DMS114 treated with DMSO at 0.1 percent for 48 hours (cell line): ENCODE measurements at regions not wholly inside any gene's neighbourhood (a gene's known extent, or its start where the extent isn't known, plus 50 kb on each side); places are given as distances from the start of the nearest gene placed in this dataset.

Experiments
- DNase-seq: peaks from one replicate; lab custom pipeline; 2025; ENCODE audit not compliant: unreplicated experiment; lab: John Stamatoyannopoulos, UW

DNA sequence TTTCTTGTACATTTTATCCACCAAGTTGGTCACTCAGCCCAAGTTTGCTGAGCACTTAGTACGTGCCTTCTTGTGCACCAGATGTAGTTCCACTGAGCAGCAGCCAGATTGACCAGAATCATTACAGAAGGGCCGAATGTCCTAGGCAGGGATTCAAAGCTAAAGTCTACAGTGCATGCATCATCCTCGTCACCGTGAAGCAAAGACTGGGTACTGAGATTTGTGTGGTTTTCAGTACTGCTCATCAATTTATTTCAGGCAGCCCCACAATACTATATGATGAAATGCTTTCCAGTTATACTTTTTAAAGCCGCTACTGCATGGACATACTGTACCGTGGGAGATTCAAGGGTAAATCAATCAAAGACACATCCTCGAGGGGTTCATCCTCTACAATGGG is 227.0 kb downstream of the ARRDC4 start:
- no peak for DNase-seq

DNA sequence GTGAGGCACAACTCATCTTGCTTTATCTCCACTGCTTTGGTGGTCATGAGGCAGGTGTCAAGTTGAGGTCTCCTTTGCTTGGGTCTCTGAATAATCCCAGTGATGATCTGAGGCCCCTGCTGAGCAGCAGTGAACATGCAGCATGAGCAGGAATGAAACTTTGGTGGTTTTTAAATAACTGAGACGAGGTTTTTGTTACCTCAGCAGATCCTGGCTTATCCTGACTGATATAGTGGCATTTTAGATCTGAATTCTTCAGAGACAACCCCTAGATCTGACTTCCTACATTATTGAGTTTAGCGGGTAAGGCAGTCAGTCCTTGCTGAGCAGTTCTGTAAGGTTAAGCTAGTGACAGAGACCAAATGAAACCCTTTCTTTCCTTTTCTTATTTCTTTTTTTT is 230.4 kb downstream of the ARRDC4 start:
- no peak for DNase-seq

DNA sequence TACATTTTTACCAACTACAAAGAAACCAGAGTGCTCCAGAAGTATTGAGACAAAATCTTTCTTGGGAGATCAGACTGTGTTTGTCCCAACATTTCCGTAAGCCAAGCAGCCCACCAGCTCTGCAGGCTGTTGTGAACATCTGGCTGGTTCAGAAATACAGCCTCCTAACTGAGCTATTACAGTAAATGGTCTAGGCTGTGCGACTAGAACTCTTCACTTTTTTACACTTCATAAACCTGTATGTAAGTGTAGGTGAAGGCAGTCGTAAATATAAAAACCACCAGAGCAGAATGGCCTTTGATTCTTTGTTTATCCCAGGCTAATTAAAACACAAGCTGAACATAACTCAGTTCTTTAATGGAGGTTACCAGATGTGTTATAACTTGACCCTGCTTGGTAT is 235.3 kb downstream of the ARRDC4 start:
- no peak for DNase-seq

DNA sequence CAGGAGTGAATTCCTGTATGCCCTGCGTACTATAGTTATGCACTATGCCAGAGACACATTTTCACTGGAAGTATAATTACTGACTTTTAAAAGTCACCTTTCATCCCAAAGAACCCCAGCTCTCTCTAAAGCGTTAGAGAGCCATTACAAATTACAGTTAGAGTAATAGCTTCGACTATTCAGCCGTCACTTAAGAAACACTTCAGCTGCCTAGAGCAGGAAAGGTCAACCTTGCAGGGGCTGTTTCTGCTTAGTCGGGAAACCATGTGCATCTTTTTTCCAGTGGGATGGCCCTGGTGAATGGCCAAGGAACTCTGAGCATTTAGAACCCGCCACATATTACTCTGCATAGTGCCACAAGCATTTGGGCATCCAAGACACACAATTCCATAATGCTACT is 235.9 kb downstream of the ARRDC4 start:
- DNase-seq, result no peak

DNA sequence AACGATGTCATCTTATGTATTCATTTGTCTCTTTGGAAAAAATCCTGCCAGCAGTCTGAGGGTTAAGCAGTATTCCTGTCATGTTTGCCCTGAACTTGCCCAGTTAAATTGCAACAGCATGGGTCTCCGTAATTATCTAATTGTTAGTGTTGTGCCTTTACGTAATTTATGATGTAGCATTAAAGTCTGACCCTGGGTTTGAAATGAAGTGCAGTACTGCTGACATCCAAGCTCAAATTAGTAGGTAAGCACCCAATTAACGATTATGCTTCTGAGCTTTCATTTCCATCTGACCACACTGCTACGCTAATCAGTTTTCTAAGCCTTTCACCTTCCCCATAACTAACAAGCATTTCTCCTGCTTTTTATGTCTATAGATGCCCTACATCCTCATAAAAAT is 241.8 kb downstream of the ARRDC4 start:
- DNase-seq, result no peak

DNA sequence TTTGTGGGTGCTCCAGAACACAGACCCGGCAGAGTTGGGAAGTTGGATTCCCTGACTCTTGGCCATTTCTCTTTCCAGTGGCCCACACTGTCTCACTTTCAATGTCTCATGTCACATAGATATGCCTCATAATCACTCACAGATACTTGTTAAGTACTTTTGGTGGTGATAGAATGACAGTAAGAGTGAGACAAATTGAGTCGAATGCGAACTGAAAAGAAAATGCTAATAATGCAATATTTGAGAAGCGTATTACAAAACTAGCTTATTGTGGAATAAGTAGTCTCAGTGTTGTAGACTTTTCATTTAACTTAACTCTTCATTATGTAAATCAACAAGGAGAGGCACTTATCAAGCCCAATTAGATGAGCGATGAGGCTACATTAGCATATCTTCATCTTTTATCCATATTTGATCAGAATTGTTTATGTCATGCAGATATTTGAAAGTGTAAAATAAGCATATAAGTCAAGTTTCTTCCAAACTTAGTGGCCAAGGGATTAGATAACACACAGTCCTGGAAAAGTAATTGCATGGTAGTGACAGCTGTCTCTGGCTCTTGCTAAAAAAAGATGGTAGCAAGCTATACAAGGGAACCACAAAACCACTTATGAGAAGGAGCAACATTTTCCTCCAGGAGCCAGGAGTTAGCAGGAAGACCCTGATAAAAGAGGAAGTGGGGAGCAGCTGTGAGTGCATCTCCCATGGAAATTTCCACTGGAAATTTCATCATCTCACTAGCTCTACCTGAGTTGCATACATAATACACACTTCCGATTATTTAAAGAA is 243.6 kb downstream of the ARRDC4 start:
- no peak for DNase-seq

DNA sequence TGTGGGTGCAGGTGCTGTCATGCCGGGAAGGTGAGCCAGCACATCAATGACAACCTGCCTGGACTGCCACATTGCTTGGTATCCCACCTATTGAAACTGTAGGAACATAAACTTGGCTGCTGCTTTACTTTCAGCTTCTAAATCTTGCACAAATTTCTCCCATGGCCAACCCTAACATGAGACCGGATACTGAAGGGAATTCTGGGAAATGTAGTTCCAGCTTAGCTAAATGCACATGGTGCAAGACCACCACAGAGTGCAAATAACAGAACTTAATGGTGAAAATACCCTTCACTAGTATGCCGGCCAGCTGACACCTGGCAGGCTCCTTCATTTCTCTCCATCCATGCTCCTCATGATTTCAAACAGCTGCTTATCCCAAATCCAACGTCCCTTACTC is 247.4 kb downstream of the ARRDC4 start:
- DNase-seq, result no peak

DNA sequence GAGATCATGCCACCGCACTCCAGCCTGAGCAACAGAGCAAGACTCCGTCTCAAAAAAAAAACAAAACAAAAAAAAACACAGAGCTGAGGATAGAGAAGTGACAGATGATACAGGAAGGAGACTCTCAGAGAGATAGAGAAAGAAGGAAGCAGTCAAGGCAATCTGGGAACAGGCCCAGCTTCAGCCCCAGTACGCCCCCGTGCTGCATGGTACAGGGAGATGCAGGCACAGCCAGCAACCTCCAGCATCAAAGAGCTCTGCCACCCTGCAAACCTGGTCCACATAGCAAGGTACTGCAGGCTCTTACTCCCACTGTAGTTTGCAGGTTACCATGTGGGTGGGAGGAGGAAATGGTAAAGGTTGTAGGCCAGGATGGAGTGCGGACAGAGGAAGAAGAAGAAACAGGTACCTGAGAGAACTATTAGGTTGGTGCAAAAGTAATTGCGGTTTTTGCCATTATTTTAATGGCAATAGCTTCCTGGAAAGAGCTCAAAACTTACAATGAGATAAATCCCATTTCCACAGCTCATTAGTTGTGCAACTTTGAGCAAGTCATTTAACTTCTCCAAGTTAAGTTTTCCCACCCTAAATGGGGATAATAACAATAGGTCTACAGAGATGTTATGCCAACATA is 253.0 kb downstream of the ARRDC4 start:
- DNase-seq, result no peak

DNA sequence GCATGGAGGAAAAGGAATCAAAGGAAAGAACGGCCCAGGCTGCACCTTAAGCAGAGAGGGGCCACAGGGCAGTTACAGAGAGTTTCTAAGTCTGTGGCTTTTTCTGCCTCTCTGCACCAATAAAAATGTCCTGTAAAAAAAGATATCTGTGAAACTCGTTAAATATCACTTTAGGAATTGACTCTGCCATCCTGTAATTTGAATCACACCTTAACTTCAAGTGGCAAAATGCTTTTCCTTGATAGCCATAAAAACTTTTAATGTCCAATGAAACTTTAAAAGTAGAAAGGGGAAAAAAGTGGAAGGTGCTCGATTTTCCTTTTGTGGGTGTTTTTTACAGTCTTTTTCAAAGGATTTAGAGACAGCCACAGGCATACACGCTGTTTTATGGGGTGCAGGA is 255.7 kb downstream of the ARRDC4 start:
- DNase-seq, result no peak

DNA sequence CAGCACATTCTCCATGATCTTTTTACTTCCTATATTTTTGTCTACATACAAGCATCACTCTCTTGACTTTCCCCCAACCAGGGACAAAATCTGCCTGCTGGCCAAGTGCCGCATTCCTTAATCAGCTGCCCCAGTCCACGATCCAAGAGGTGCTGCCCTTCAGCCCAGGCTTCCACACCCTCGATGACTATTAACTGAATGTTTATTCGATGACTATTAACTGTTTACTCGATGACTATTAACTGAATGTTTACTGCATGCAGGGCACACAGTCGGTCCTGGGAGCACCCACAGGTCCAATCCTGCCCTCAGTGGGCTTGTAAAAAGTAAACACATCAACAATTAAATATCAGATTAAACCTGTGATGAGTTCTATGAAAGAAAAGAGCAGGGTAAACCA is 256.9 kb downstream of the ARRDC4 start:
- DNase-seq, result no peak

DNA sequence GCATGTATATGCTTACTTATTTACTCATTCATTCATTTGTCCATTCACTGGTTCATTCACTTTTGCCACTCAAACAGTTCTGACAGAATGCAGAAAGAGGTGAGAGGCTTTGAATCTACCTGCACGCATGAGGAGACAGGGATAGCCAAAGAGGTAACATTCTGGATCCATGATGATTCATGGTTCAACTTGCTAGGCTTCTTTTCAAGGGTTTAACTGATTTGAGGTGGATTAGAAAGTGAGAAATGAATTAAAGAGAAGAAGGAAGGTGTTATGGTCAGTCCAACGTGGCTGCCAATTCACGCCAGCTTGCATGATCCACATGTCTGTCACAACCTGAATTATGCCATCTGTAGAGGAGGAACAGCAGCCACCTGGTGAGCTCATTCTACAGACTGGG is 260.6 kb downstream of the ARRDC4 start:
- no peak for DNase-seq

DNA sequence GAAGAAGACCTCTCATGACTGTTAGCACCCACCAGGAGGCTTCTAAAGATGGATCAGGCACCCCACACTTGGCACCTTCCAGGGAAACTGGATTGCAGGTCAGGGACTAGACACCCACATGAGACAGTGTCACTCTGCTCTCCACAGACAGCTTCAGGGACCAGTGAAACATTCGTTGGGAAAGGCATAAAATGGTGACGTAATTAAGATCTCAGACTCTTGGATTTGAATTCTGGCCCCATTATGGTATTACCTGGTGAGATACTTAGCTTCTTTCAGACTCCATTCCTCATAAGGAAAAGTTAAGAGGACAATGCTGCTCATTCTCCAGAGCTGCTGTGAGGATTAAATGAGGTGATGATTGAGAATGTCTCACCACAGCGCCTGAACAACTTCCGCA is 261.1 kb downstream of the ARRDC4 start:
- DNase-seq, result no peak

DNA sequence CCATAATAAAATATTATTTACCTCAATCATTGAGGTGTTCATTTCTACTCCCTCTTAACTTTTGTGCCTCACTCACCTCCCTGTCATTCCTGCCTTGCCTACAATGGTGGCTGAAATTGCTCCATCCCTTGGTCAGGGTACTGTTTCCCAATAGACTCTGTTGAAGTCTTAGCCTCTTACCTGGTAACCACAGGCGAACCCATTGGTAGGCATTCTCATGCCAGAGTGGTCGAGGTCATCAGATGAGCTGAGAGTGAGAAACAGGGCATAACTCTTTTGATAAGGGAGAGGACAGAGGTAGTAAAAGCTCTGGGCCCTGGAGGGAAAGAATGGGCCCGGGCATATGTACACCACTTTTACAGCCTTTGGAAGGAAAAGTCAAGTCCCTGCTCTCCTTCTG is 265.6 kb downstream of the ARRDC4 start:
- no peak for DNase-seq

DNA sequence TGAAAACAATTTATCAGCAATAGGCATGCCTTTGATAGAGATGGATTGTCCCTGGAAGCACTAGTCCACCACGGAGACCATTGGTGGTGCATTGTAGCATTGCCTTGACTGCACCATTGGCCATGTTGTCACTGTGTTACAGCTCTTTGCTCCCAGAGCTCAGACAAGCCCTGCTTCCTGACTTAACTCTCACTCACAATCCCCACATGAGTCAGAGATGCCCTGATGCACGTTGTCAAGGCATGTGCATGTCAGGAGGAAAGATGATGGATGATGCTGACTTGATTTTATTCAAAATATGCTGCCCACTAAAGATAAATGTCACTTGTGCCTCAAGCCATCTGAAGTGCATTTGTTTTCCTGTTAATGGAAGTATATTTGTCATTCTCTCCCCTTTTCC is 266.1 kb downstream of the ARRDC4 start:
- no peak for DNase-seq

DNA sequence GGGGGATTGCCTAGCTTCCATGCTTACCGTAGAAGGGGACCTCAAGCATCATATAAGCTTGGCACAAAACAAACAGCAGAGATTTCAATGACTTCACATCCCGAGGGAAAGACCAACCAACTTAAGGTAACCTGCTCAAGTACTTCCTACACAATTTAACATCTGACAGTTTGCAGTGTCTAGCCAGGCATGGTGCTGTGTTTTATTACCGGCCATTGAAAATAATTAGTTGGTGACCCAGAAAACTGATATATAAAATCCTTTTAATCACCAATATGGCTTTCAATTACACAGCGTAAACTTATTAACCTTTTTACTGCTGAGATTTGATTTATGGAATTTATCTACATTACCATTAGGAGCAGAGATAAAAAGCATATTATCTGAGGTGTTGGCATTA is 268.3 kb downstream of the ARRDC4 start:
- no peak for DNase-seq

DNA sequence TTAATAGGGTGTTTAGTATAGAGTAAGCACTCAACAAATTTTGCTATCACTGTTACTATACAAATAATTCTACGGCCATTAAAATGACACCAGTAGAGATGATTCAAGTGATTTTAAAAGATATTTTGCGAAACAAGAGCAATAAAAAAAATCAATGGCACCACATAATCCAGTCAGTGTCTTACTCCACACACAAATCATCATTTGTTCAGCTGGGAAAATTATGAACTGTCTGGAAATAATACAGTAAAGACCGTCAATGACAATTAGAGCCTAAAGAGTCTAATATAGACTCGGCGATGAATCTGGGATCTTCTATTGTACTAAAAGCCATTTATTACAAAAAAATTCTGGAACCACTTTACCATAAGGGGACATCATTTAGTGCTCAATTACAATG is 270.5 kb downstream of the ARRDC4 start:
- DNase-seq, result no peak

DNA sequence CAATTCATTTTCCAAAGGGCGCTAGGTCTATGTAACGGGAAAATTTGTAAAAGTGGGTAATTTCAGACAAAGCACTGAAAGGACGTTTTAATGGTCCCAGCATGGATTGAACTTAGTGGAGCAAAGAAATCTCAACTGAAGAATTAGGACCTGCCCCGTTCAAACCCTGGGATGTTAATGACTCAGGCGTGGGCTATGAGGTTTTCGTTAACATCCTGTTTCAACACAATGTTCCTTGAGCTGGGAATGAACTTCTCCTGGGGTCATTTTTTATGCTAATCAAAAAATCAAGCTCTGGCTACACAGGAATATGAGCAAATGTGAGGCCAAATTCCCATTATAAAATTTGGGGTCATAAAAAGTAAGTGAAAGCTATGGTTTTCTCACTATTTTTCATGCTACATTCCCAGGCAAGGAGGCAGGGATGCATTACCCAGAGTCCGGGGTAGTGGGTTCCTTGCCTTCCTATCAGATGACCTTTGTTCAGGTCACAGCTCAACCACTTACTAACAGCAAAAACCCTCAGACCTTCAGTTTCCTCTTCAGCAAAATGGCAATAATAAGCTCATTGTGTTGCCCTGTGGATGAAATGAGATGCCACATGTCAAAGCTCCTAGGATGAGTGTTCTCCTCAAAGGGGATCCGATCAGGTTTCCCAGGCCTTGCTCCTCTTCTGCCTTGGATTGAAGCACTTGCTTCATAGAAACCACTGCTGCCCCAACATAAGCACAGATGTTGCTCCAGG is 271.4 kb downstream of the ARRDC4 start:
- DNase-seq, result no peak

DNA sequence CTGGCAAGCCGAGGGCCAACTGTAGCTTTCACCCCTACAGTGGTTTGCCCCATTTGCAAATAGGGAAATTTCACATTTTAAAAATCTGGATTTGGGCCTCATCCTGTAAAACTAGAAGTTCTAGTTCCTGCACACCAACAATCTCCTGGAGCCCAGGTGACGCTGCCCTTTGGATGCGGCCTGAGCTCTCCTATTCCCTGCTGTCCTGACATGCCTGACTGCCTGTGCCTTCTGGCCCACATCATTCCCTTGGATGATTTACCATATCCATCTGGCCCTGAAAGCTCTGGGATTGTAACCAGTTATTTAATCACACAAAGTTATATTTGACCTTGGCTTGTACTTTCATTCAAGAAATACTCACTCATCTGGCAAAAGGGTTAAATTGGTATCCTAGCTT is 272.3 kb downstream of the ARRDC4 start:
- DNase-seq, result no peak

DNA sequence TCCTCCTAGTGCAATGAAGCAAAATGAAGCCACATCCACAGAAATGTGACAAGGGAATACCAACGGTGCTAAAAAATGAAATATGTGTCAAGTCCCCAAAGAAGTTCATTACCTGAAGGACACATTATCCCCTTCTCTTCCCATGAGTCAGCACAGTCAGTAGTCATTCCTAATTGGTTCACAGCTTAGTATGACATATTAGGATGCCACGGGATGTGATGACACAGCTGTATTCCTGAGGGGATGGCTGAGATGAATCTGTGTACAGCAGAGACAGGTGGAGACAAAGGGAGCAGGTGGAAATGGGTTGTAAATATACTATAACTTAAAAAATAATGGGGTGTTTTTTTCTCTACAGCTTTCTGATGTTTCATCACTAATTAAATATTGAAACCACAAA is 273.4 kb downstream of the ARRDC4 start:
- DNase-seq, result no peak

DNA sequence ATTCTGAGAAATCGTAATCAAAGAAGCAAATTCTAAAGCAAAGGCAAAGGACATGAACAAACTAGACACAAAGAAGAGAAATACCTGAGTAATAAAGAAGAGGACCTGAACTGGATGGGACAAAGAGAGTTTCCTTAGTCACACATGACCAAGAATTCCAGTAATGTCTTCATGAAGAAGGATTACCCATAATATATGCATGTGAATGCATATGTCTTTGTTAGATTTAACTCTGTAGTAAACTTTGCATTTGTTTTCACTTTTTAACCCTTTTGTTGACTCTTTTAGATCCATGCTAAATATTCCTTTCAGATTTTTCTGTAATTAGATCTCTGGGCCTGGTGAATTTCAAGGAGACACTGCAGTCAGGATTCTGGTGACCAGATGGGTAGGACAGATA is 279.8 kb downstream of the ARRDC4 start:
- no peak for DNase-seq

DNA sequence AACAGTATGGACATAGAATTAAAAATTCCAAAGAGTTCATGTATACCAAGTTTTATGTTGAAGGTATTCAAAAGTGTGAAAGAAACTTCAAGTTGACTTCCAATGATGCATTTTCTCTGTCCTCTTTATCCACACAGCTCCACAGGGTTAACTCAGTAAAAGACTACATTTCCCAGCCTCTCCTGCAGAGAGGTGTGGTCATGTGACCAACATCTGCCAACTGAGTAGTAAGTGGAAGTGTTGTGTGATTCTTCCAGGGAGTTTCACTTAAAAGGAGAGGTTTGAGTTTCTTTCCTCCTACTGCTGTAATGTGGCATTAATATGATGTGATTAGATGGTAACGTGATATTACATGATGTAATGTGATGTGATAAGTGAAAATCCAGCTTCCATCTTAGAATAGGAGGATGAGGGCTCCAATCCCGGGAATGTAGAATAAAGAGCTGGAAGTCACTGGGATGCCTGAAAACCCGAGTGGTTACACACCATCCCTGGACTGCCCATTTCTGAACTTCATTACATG is 280.6 kb downstream of the ARRDC4 start:
- DNase-seq, result no peak

DNA sequence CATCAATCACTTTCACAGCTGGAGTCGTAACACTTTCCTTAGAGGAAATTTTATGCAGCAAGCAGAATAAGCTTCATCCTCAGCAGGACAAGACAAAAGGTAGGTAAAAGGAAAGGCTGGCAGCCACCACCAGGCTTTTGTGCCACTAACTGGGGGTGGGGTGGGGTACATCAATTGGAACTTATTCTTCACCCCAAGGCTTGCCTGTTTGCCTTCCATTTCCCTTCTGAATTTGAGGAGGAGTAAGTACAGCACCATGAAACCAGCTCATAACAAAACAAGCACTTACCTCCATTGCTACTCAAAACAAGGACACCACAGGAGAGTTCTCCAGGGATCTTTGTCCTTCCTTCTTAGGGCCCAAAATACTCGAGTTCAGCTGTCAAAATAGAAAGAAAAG is 296.8 kb downstream of the ARRDC4 start:
- DNase-seq, result no peak
